ENCODE measurements at regions not wholly inside any gene's neighbourhood (a gene's known extent, or its start where the extent isn't known, plus 50 kb on each side); places are given as distances from the start of the nearest gene placed in this dataset.
"Not testable (repeated sequence)": the region's sequence is repeated elsewhere in the genome, so short reads cannot be mapped to it uniquely, and the experiment has no call there.

- no peak overlapping the region for H2AK5ac ChIP-seq (ENCODE audit: low read length)
- no peak overlapping the region for H3K18ac ChIP-seq (ENCODE audit: low read length)
- DNase-seq, result no peak
- H2BK120ac ChIP-seq (ENCODE audit: low read depth, low read length), result no peak overlapping the region
- no peaks in the 10 kb centered on the region for H3K4me1 ChIP-seq (ENCODE audit: control insufficient read depth, low read depth, low read length)
- no peak overlapping the region for H3K27ac ChIP-seq (ENCODE audit: low read depth, low read length)
- no peak overlapping the region for H3K4me2 ChIP-seq (ENCODE audit: low read length)
- H2BK5ac ChIP-seq (ENCODE audit: low read length), result no peak overlapping the region
- H3K4ac ChIP-seq (ENCODE audit: low read depth, low read length), result no peak overlapping the region
- no peak overlapping the region for H4K8ac ChIP-seq (ENCODE audit: low read depth, low read length)
- no peak overlapping the region for H3K9ac ChIP-seq (ENCODE audit: low read length)
- no peak overlapping the region for H3K4me3 ChIP-seq (ENCODE audit: low read length)
- H3K36me3 ChIP-seq (ENCODE audit: control insufficient read depth, insufficient read depth, low read length), result no peaks in the 10 kb centered on the region
- no peaks in the 10 kb centered on the region for H3K79me2 ChIP-seq (ENCODE audit: control insufficient read depth, insufficient read depth, low read length)
- H3K27me3 ChIP-seq (ENCODE audit: insufficient read depth, low read length, poor library complexity), result no peaks in the 10 kb centered on the region
- no CpG with 5 or more reads among the region's 1 CpG for WGBS (ENCODE audit: extremely low coverage, insufficient coverage, low lambda C conversion rate)
- H4K5ac ChIP-seq (ENCODE audit: low read length), result no peak overlapping the region
- no peaks in the 10 kb centered on the region for H3K79me1 ChIP-seq (ENCODE audit: low read length)
- no peak overlapping the region for H3K56ac ChIP-seq (ENCODE audit: low read length)
- H3K23ac ChIP-seq (ENCODE audit: low read length), result no peak overlapping the region
- H2BK15ac ChIP-seq (replicated peaks; ENCODE audit: low read depth), result no peak overlapping the region
These were observed 249.2 kb upstream of the SGCG start for GRCh38 chr13:22931576-22931975.

- not testable (repeated sequence) for H3K4ac ChIP-seq (ENCODE audit: low read depth, low read length); H3K4me1 ChIP-seq (ENCODE audit: control insufficient read depth, low read depth, low read length); H2AK5ac ChIP-seq (ENCODE audit: low read length); H2BK15ac ChIP-seq (replicated peaks; ENCODE audit: low read depth); H4K5ac ChIP-seq (ENCODE audit: low read length); H3K9ac ChIP-seq (ENCODE audit: low read length); H3K18ac ChIP-seq (ENCODE audit: low read length); H2BK120ac ChIP-seq (ENCODE audit: low read depth, low read length); H3K27me3 ChIP-seq (ENCODE audit: insufficient read depth, low read length, poor library complexity); H3K4me2 ChIP-seq (ENCODE audit: low read length); H2BK5ac ChIP-seq (ENCODE audit: low read length); H3K36me3 ChIP-seq (ENCODE audit: control insufficient read depth, insufficient read depth, low read length); H3K79me2 ChIP-seq (ENCODE audit: control insufficient read depth, insufficient read depth, low read length); H3K23ac ChIP-seq (ENCODE audit: low read length); H4K8ac ChIP-seq (ENCODE audit: low read depth, low read length); H3K27ac ChIP-seq (ENCODE audit: low read depth, low read length); H3K79me1 ChIP-seq (ENCODE audit: low read length); DNase-seq; H3K56ac ChIP-seq (ENCODE audit: low read length); H3K4me3 ChIP-seq (ENCODE audit: low read length)
- WGBS (ENCODE audit: extremely low coverage, insufficient coverage, low lambda C conversion rate), result no CpG with 5 or more reads among the region's 20 CpGs
These were observed 248.0 kb upstream of the SGCG start for GRCh38 chr13:22932632-22933412.

- H3K18ac ChIP-seq (ENCODE audit: low read length), result no peak overlapping the region
- no peak overlapping the region for H4K5ac ChIP-seq (ENCODE audit: low read length)
- no peak overlapping the region for H3K27ac ChIP-seq (ENCODE audit: low read depth, low read length)
- H2BK5ac ChIP-seq (ENCODE audit: low read length), result no peak overlapping the region
- no peak overlapping the region for H3K23ac ChIP-seq (ENCODE audit: low read length)
- DNase-seq, result no peak
- no peak overlapping the region for H3K56ac ChIP-seq (ENCODE audit: low read length)
- H2AK5ac ChIP-seq (ENCODE audit: low read length), result no peak overlapping the region
- H2BK15ac ChIP-seq (replicated peaks; ENCODE audit: low read depth), result no peak overlapping the region
- no peak overlapping the region for H3K9ac ChIP-seq (ENCODE audit: low read length)
- no peaks in the 10 kb centered on the region for H3K27me3 ChIP-seq (ENCODE audit: insufficient read depth, low read length, poor library complexity)
- H3K79me2 ChIP-seq (ENCODE audit: control insufficient read depth, insufficient read depth, low read length), result no peaks in the 10 kb centered on the region
- H3K4me2 ChIP-seq (ENCODE audit: low read length), result no peak overlapping the region
- no peak overlapping the region for H3K4me3 ChIP-seq (ENCODE audit: low read length)
- 93% methylated on average over 5 of the region's 8 CpGs for WGBS (ENCODE audit: extremely low coverage, insufficient coverage, low lambda C conversion rate)
- H3K36me3 ChIP-seq (ENCODE audit: control insufficient read depth, insufficient read depth, low read length), result no peaks in the 10 kb centered on the region
- H3K79me1 ChIP-seq (ENCODE audit: low read length), result no peaks in the 10 kb centered on the region
- H4K8ac ChIP-seq (ENCODE audit: low read depth, low read length), result no peak overlapping the region
- no peaks in the 10 kb centered on the region for H3K4me1 ChIP-seq (ENCODE audit: control insufficient read depth, low read depth, low read length)
- H2BK120ac ChIP-seq (ENCODE audit: low read depth, low read length), result no peak overlapping the region
- no peak overlapping the region for H3K4ac ChIP-seq (ENCODE audit: low read depth, low read length)
These were observed 247.1 kb upstream of the SGCG start for GRCh38 chr13:22933571-22934181.

- Histone ChIP-seq H4K8ac (ENCODE audit: low read depth, low read length) (no peak overlapping the region), H3K4me2 (ENCODE audit: low read length) (no peak overlapping the region), H3K4ac (ENCODE audit: low read depth, low read length) (no peak overlapping the region), H2BK120ac (ENCODE audit: low read depth, low read length) (no peak overlapping the region), H2BK15ac (replicated peaks; ENCODE audit: low read depth) (no peak overlapping the region), H3K79me2 (ENCODE audit: control insufficient read depth, insufficient read depth, low read length) (no peaks in the 10 kb centered on the region), H3K36me3 (ENCODE audit: control insufficient read depth, insufficient read depth, low read length) (no peaks in the 10 kb centered on the region), H3K79me1 (ENCODE audit: low read length) (no peaks in the 10 kb centered on the region), H3K27me3 (ENCODE audit: insufficient read depth, low read length, poor library complexity) (no peaks in the 10 kb centered on the region), H3K4me3 (ENCODE audit: low read length) (no peak overlapping the region), H3K4me1 (ENCODE audit: control insufficient read depth, low read depth, low read length) (no peaks in the 10 kb centered on the region), H3K23ac (ENCODE audit: low read length) (no peak overlapping the region), H3K9ac (ENCODE audit: low read length) (no peak overlapping the region), H2AK5ac (ENCODE audit: low read length) (no peak overlapping the region), H2BK5ac (ENCODE audit: low read length) (no peak overlapping the region), H3K56ac (ENCODE audit: low read length) (no peak overlapping the region), H4K5ac (ENCODE audit: low read length) (no peak overlapping the region), H3K18ac (ENCODE audit: low read length) (no peak overlapping the region), H3K27ac (ENCODE audit: low read depth, low read length) (no peak overlapping the region)
- no peak for DNase-seq
- no CpG with 5 or more reads among the region's 25 CpGs for WGBS (ENCODE audit: extremely low coverage, insufficient coverage, low lambda C conversion rate)
These were observed 245.8 kb upstream of the SGCG start for GRCh38 chr13:22934744-22935523.

- H3K56ac ChIP-seq (ENCODE audit: low read length), result no peak overlapping the region
- H4K8ac ChIP-seq (ENCODE audit: low read depth, low read length), result no peak overlapping the region
- no peak overlapping the region for H3K4me2 ChIP-seq (ENCODE audit: low read length)
- no peak overlapping the region for H2AK5ac ChIP-seq (ENCODE audit: low read length)
- WGBS (ENCODE audit: extremely low coverage, insufficient coverage, low lambda C conversion rate), result no CpG with 5 or more reads among the region's 11 CpGs
- no peak overlapping the region for H3K23ac ChIP-seq (ENCODE audit: low read length)
- no peak overlapping the region for H4K5ac ChIP-seq (ENCODE audit: low read length)
- H2BK15ac ChIP-seq (replicated peaks; ENCODE audit: low read depth), result no peak overlapping the region
- H3K4ac ChIP-seq (ENCODE audit: low read depth, low read length), result no peak overlapping the region
- no peak overlapping the region for H3K27ac ChIP-seq (ENCODE audit: low read depth, low read length)
- H3K36me3 ChIP-seq (ENCODE audit: control insufficient read depth, insufficient read depth, low read length), result no peaks in the 10 kb centered on the region
- H3K18ac ChIP-seq (ENCODE audit: low read length), result no peak overlapping the region
- H3K4me1 ChIP-seq (ENCODE audit: control insufficient read depth, low read depth, low read length), result no peaks in the 10 kb centered on the region
- no peaks in the 10 kb centered on the region for H3K27me3 ChIP-seq (ENCODE audit: insufficient read depth, low read length, poor library complexity)
- H3K4me3 ChIP-seq (ENCODE audit: low read length), result no peak overlapping the region
- H2BK5ac ChIP-seq (ENCODE audit: low read length), result no peak overlapping the region
- no peak overlapping the region for H3K9ac ChIP-seq (ENCODE audit: low read length)
- H3K79me2 ChIP-seq (ENCODE audit: control insufficient read depth, insufficient read depth, low read length), result no peaks in the 10 kb centered on the region
- no peaks in the 10 kb centered on the region for H3K79me1 ChIP-seq (ENCODE audit: low read length)
- no peak for DNase-seq
- no peak overlapping the region for H2BK120ac ChIP-seq (ENCODE audit: low read depth, low read length)
These were observed 244.6 kb upstream of the SGCG start for GRCh38 chr13:22936228-22936627.
